HuH-7.5 (cell line): ENCODE measurements at regions not wholly inside any gene's neighbourhood (a gene's known extent, or its start where the extent isn't known, plus 50 kb on each side); places are given as distances from the start of the nearest gene placed in this dataset.

Source experiments
- DNase-seq: peaks from one replicate; pipeline ENCODE4 v3.0.0; 2011; ENCODE audit warnings: low spot score

GRCh38 chr1:239263801-239264200 is 122.6 kb upstream of the CHRM3 start:
- DNase-seq, result no peak

GRCh38 chr1:239262538-239262937 is 123.8 kb upstream of the CHRM3 start:
- no peak for DNase-seq

DNA sequence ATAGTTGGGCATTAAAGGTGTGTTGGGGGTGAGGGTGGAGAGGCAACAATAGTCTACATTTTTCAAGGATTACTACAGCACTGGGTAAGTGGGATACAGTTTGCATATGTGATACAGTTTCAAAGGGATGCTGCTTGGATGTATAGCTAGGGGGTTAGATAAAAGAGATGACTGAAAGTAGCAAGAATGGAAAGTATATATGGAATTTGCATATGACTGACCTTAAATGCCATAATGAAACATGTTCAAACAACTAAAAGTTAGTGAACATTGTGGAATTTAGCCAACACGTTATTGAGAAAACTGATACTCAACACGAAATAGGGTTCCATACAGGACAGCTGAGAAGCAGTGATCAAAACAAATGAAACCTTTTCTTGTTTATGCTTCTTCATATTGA is 124.8 kb upstream of the CHRM3 start:
- DNase-seq, result no peak

DNA sequence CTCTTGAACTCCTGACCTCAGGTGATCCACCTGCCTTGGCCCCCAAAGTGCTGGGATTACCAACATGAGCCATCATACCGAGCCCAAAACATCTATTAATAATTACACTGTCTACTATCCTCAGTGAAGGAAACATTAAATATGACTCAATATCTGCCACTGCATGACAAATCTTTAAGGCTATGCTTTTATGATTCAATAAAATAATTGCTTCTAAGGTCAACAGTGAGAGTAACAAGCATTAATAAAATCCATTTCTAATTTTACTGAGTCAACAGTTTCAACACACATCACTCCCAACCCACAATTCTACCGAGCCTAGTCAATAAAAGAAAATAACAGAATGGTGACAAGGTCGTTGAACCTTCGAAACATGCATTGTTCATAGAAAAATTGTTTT is 125.5 kb upstream of the CHRM3 start:
- no peak for DNase-seq

DNA sequence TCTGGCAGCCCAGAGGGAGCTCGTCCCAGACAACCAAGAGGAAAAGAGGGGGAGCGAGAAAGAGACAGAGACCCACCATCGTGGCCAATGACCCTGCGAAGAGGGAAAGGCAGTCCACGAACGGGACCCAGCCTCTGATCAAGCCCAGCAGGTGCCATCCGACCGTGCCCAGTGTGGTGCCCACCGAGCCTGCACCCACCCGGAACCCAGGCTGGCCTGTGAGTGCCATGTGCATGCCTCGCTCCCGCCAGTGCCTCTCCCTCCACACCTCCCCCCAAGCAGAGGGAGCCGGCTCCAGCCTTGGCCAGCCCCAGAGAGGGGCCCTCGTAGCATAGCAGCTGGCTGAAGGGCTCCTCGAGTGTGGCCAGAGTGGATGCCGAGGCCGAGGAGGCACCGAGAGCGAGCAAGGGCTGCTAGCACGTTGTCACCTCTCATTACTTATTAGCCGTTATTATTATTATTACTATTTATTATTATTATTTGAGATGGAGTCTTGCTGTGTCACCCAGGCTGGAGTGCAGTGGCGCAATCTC is 130.7 kb upstream of the CHRM3 start:
- DNase-seq, result no peak

DNA sequence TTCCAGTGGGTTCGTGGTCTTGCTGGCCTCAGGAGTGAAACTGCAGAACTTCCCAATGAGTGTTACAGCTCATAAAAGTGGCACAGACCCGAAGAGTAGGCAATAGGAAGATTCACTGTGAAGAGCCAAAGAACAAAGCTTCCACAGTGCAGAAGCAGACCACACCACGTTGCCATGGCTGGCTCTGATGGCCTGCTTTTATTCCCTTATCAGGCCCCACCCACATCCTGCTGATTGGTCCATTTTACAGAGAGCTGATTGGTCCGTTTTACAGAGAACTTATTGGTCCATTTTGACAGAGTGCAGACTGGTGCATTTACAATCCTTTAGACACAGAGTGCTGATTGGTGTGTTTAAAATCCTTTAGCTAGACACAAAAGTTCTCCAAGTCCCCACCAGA is 131.4 kb upstream of the CHRM3 start:
- DNase-seq, result no peak

GRCh38 chr1:239253032-239253431 is 133.3 kb upstream of the CHRM3 start:
- no peak for DNase-seq

GRCh38 chr1:239250353-239251035 is 135.9 kb upstream of the CHRM3 start:
- no peak for DNase-seq

DNA sequence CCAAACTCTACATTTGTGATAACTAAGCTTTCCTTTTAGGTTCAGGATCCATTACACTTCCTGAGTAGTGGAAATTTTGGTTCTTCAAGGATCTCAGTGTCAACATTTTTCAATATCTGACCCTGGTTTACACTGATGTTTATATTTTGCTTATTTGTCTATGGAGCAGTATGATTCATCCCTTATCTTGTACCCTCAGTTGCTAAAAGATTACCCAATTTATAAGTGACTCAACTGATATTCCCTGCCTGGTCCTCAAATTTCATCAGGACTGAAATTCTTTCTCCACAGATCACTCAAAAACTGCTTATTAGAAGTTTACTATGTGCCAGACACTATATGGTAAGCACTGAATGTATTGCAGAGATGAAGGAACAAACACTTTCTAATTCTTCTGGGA is 139.1 kb upstream of the CHRM3 start:
- no peak for DNase-seq

DNA sequence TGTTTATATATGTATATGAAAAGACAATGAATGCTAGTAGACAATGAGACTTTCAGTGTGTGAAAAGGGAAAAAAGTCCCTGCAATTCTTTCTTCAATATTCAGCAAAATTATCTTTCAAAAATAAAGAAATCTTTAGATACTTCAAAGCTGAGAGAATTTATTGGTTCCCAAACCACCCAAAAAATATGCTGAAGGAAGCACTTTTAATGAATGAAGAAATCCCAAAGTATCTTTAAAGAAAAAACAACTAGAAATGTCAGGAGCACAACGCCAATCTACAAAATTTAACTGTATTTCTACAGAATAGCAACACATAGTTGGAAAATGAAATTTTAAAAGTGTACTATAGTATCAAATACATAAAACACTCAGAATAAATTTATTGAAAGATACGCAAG is 142.3 kb upstream of the CHRM3 start:
- no peak for DNase-seq

- no peak for DNase-seq
Observed at GRCh38 chr1:239243006-239243405, 143.4 kb upstream of the CHRM3 start.

GRCh38 chr1:239242404-239242803 is 144.0 kb upstream of the CHRM3 start:
- DNase-seq, result no peak

GRCh38 chr1:239240736-239241135 is 145.6 kb upstream of the CHRM3 start:
- no peak for DNase-seq

GRCh38 chr1:239239529-239239928 is 146.8 kb upstream of the CHRM3 start:
- DNase-seq, result no peak

DNA sequence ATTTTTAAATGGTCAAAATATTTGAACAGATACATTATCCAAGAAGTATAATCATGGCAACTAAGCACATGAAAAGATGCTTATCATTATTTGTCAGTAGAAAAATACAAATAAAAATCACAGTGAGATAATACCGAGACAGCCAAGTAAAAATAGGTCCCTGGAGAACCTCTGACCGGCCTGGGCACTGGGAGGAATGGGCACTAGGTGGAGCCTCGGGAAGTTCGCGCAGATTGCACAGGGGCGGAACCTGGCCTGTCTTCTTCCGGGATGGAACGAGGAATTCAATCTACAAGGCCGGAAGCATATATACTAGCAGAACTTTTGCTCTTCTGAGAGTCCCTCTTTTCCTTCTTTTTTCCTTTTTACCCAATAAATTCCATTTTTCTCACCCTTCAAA is 148.5 kb upstream of the CHRM3 start:
- no peak for DNase-seq

DNA sequence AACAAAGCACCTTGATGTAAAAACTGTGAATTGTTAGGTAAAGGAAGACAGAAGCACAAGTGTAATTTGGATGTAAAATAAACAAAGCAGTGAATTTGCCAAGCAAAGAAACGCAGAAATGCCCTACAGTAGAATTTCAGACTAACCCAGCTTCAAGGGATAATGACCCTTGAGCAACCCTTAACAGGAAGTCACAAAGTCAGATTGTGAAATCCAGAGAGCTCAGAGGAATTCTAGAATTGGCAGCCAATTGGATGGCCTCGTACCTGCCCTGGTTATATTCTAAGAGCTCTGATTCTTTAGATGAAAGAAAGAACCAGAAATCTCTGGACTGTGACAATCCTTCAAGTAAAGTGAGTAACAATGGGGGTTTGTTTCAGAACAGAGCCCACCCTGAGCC is 152.7 kb upstream of the CHRM3 start:
- no peak for DNase-seq

DNA sequence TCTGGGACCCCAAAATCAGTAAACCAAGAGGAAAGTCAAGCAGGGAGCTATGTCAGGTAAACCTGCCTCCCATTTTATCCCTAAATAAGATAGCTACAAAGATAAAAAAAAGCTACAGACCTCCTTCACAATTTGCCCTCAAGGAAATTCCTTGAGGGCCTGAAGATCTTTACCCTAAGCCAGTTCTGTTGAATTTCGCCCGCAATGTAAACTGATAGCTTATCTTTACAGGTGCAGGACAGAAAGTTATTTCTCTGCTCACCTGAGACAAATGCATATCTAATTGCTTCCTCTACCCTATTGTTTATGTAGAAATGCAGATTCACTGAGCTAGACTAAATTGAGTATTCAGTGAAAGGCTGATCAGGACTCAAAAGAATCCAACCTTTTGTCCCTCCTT is 153.4 kb upstream of the CHRM3 start:
- no peak for DNase-seq

- DNase-seq, result no peak
Observed at GRCh38 chr1:239228451-239228850, 157.9 kb upstream of the CHRM3 start.

GRCh38 chr1:239225396-239225795 is 161.0 kb upstream of the CHRM3 start:
- no peak for DNase-seq

DNA sequence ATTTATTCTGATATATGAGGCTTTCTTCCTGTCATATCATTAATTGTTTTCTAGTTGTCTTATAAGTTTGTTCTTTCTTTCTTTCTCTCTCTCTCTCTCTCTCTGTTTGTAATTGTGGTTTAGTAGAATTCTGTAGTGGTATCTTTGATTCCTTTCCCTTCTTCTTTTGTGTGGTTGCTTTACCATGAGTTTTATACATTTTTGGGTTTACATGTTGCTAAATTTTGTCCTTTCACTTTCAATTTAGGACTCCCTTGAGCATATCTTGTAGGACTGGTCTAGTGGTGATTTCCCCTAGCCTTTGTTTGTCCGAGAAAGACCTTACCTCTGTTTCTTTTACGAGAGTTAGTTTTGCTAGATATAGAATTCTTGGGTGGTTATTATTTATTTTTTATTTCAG is 162.3 kb upstream of the CHRM3 start:
- DNase-seq, result no peak

DNA sequence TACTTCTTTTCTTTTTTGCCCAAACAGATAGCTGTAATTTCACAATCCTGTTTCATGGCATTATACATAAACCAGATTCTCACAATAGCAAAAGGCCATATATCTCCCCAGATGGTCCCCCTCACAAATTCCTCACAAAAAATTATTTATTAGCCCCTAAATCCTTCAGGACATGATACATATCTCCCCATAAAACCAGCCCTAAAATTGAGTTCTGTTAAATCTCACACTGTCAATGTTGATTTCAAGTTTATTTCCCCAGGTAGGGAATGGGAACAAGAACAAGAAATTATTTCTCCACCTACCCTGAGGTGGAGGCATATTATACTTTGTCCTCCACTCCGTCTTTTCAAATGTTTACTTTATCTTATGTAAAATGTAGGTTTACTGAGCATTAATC is 163.4 kb upstream of the CHRM3 start:
- no peak for DNase-seq

DNA sequence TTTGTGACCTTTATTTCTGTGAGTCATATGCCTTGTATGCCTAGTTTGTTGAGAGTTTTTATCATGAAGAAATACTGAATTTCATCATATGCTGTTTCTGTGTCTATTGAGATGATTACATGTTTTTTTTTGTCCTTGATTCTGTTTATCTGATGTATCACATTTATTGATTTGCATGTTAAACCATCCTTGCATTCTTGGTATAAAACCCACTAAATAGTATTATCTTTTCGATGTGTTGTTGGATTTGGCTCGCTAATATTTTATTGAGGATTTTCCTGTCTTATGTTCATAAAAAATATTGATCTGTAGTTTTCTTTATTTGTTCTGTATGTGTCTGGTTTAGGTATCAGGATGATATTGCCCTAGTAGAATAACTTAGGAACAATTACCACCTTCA is 164.7 kb upstream of the CHRM3 start:
- DNase-seq, result no peak

DNA sequence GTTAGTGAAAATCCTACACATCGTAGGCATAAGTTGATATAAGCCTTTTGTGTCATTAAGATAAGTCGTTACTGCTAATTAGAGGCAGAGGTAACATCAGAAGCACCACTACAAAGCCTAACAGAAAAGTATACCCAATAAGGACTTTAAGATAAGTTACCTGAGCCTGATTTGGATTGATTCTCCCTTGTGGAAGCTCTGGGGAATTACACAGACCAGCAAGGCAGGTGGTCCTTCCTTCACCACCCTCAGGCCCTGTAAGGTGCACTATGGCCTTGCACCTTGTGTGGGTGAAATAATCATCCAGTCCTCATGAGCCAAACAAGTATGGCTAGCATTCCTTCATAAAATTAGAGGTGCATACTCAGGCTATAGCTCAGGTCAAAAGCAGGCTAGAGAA is 166.7 kb upstream of the CHRM3 start:
- no peak for DNase-seq

GRCh38 chr1:239218301-239218700 is 168.1 kb upstream of the CHRM3 start:
- no peak for DNase-seq
